ENCODE measurements at regions not wholly inside any gene's neighbourhood (a gene's known extent, or its start where the extent isn't known, plus 50 kb on each side); places are given as distances from the start of the nearest gene placed in this dataset.
"Not testable (repeated sequence)": the region's sequence is repeated elsewhere in the genome, so short reads cannot be mapped to it uniquely, and the experiment has no call there.

GRCh38 chr19:34049944-34050343, 122.4 kb upstream of the LSM14A start:
- H3K27ac Mint-ChIP-seq: no peak overlapping the region
- DNase-seq: no peak
- no peaks in the 10 kb centered on the region for H3K4me1 Mint-ChIP-seq
- no peaks in the 10 kb centered on the region for H3K36me3 Mint-ChIP-seq
- no peak overlapping the region for H3K4me3 Mint-ChIP-seq
- peaks cover 2 to 17% (median 3%) of the 10 kb centered on the region in 3 donors for H3K27me3 Mint-ChIP-seq (ENCODE audit: low read depth in 3 of 3)
- no peaks in the 10 kb centered on the region for H3K9me3 Mint-ChIP-seq

GRCh38 chr19:34050430-34050829, 121.9 kb upstream of the LSM14A start:
- peaks cover 2 to 17% (median 3%) of the 10 kb centered on the region in 3 donors for H3K27me3 Mint-ChIP-seq (ENCODE audit: low read depth in 3 of 3)
- not testable (repeated sequence) for H3K27ac Mint-ChIP-seq, H3K4me3 Mint-ChIP-seq, H3K4me1 Mint-ChIP-seq, H3K9me3 Mint-ChIP-seq, DNase-seq, H3K36me3 Mint-ChIP-seq

- Mint-ChIP-seq H3K36me3 (no peaks in the 10 kb centered on the region), H3K27me3 (ENCODE audit: low read depth in 3 of 3) (peaks cover 2 to 17% (median 3%) of the 10 kb centered on the region in 3 donors), H3K4me1 (no peaks in the 10 kb centered on the region), H3K4me3 (no peak overlapping the region), H3K27ac (no peak overlapping the region), H3K9me3 (no peaks in the 10 kb centered on the region)
- DNase-seq: no peak
These were observed 121.0 kb upstream of the LSM14A start for GRCh38 chr19:34051255-34051654.

- H3K27me3 Mint-ChIP-seq (ENCODE audit: low read depth in 3 of 3): peaks cover 1 to 4% (median 2%) of the 10 kb centered on the region in 3 donors
- no peaks in the 10 kb centered on the region for H3K4me1 Mint-ChIP-seq
- DNase-seq: no peak
- H3K4me3 Mint-ChIP-seq: no peak overlapping the region
- no peaks in the 10 kb centered on the region for H3K36me3 Mint-ChIP-seq
- H3K9me3 Mint-ChIP-seq: peaks cover 0 to 2% (median 0%) of the 10 kb centered on the region in 6 donors
- no peak overlapping the region for H3K27ac Mint-ChIP-seq
These were observed 115.1 kb upstream of the LSM14A start for GRCh38 chr19:34057155-34057554.

- H3K4me1 Mint-ChIP-seq: no peaks in the 10 kb centered on the region
- no peak overlapping the region for H3K27ac Mint-ChIP-seq
- H3K27me3 Mint-ChIP-seq (ENCODE audit: low read depth in 3 of 3): peaks cover 0 to 6% (median 0%) of the 10 kb centered on the region in 3 donors
- DNase-seq: no peak
- no peak overlapping the region for H3K4me3 Mint-ChIP-seq
- H3K9me3 Mint-ChIP-seq: no peaks in the 10 kb centered on the region
- H3K36me3 Mint-ChIP-seq: no peaks in the 10 kb centered on the region
These were observed 106.2 kb upstream of the LSM14A start for GRCh38 chr19:34066007-34066643.

- H3K27me3 Mint-ChIP-seq (ENCODE audit: low read depth in 3 of 3): peaks cover 0 to 10% (median 0%) of the 10 kb centered on the region in 3 donors
- no peak overlapping the region for H3K4me3 Mint-ChIP-seq
- H3K27ac Mint-ChIP-seq: no peak overlapping the region
- no peaks in the 10 kb centered on the region for H3K36me3 Mint-ChIP-seq
- H3K9me3 Mint-ChIP-seq: no peaks in the 10 kb centered on the region
- H3K4me1 Mint-ChIP-seq: no peaks in the 10 kb centered on the region
- DNase-seq: no peak
These were observed 104.4 kb upstream of the LSM14A start for GRCh38 chr19:34067861-34068271.

GRCh38 chr19:34075661-34076091, 96.6 kb upstream of the LSM14A start:
- Mint-ChIP-seq H3K27me3 (ENCODE audit: low read depth in 3 of 3) (peaks cover 4 to 10% (median 6%) of the 10 kb centered on the region in 3 donors), H3K9me3 (no peaks in the 10 kb centered on the region), H3K4me1 (no peaks in the 10 kb centered on the region), H3K4me3 (no peak overlapping the region), H3K27ac (no peak overlapping the region), H3K36me3 (no peaks in the 10 kb centered on the region)
- no peak for DNase-seq

- H3K27ac Mint-ChIP-seq: no peak overlapping the region
- no peak overlapping the region for H3K4me3 Mint-ChIP-seq
- DNase-seq: no peak
- no peaks in the 10 kb centered on the region for H3K4me1 Mint-ChIP-seq
- H3K36me3 Mint-ChIP-seq: no peaks in the 10 kb centered on the region
- H3K9me3 Mint-ChIP-seq: no peaks in the 10 kb centered on the region
- peaks cover 4 to 22% (median 12%) of the 10 kb centered on the region in 3 donors for H3K27me3 Mint-ChIP-seq (ENCODE audit: low read depth in 3 of 3)
These were observed 89.8 kb upstream of the LSM14A start for GRCh38 chr19:34082289-34083077.

GRCh38 chr19:34084396-34085145, 87.7 kb upstream of the LSM14A start:
- DNase-seq: no peak
- H3K4me3 Mint-ChIP-seq: no peak overlapping the region
- no peaks in the 10 kb centered on the region for H3K4me1 Mint-ChIP-seq
- no peaks in the 10 kb centered on the region for H3K36me3 Mint-ChIP-seq
- H3K9me3 Mint-ChIP-seq: peaks cover 0 to 3% (median 0%) of the 10 kb centered on the region in 6 donors
- H3K27ac Mint-ChIP-seq: no peak overlapping the region
- H3K27me3 Mint-ChIP-seq (ENCODE audit: low read depth in 3 of 3): peaks cover 6 to 20% (median 12%) of the 10 kb centered on the region in 3 donors

- Mint-ChIP-seq H3K4me1 (no peaks in the 10 kb centered on the region), H3K27me3 (ENCODE audit: low read depth in 3 of 3) (peaks cover 6 to 20% (median 12%) of the 10 kb centered on the region in 3 donors), H3K4me3 (no peak overlapping the region), H3K9me3 (peaks cover 0 to 3% (median 0%) of the 10 kb centered on the region in 6 donors), H3K27ac (no peak overlapping the region), H3K36me3 (no peaks in the 10 kb centered on the region)
- no peak for DNase-seq
These were observed 87.0 kb upstream of the LSM14A start for GRCh38 chr19:34085336-34085735.

- H3K4me3 Mint-ChIP-seq: no peak overlapping the region
- peaks cover 0 to 3% (median 0%) of the 10 kb centered on the region in 6 donors for H3K9me3 Mint-ChIP-seq
- H3K27me3 Mint-ChIP-seq (ENCODE audit: low read depth in 3 of 3): peaks cover 3 to 15% (median 4%) of the 10 kb centered on the region in 3 donors
- no peak overlapping the region for H3K27ac Mint-ChIP-seq
- H3K36me3 Mint-ChIP-seq: no peaks in the 10 kb centered on the region
- no peaks in the 10 kb centered on the region for H3K4me1 Mint-ChIP-seq
- DNase-seq: no peak
These were observed 84.0 kb upstream of the LSM14A start for GRCh38 chr19:34088292-34088691.

GRCh38 chr19:34089566-34089965, 82.7 kb upstream of the LSM14A start:
- no peaks in the 10 kb centered on the region for H3K36me3 Mint-ChIP-seq
- no peaks in the 10 kb centered on the region for H3K4me1 Mint-ChIP-seq
- DNase-seq: no peak
- no peak overlapping the region for H3K27ac Mint-ChIP-seq
- no peak overlapping the region for H3K4me3 Mint-ChIP-seq
- peaks cover 4 to 14% (median 5%) of the 10 kb centered on the region in 3 donors for H3K27me3 Mint-ChIP-seq (ENCODE audit: low read depth in 3 of 3)
- peaks cover 0 to 3% (median 0%) of the 10 kb centered on the region in 6 donors for H3K9me3 Mint-ChIP-seq

GRCh38 chr19:34094960-34095359, 77.3 kb upstream of the LSM14A start:
- Mint-ChIP-seq H3K4me1 (no peaks in the 10 kb centered on the region), H3K9me3 (no peaks in the 10 kb centered on the region), H3K36me3 (no peaks in the 10 kb centered on the region), H3K4me3 (no peak overlapping the region), H3K27ac (no peak overlapping the region), H3K27me3 (ENCODE audit: low read depth in 3 of 3) (peaks cover 1 to 5% (median 4%) of the 10 kb centered on the region in 3 donors)
- DNase-seq: no peak

GRCh38 chr19:34095411-34095810, 76.9 kb upstream of the LSM14A start:
- not testable (repeated sequence) for H3K27me3 Mint-ChIP-seq (ENCODE audit: low read depth in 3 of 3); H3K27ac Mint-ChIP-seq; H3K4me1 Mint-ChIP-seq; DNase-seq; H3K36me3 Mint-ChIP-seq; H3K4me3 Mint-ChIP-seq; H3K9me3 Mint-ChIP-seq

Data from immature natural killer cell (primary cell).